CD4-positive, alpha-beta T cell treated with Interleukin-2 at 100 ng/mL for 4 hours (primary cell): ENCODE measurements at regions not wholly inside any gene's neighbourhood (a gene's known extent, or its start where the extent isn't known, plus 50 kb on each side); places are given as distances from the start of the nearest gene placed in this dataset.

ENCODE experiments used
- DNase-seq: peaks from one replicate; pipeline ENCODE4 v3.0.0-alpha.2; 2020; ENCODE audit warnings: low spot score

DNA sequence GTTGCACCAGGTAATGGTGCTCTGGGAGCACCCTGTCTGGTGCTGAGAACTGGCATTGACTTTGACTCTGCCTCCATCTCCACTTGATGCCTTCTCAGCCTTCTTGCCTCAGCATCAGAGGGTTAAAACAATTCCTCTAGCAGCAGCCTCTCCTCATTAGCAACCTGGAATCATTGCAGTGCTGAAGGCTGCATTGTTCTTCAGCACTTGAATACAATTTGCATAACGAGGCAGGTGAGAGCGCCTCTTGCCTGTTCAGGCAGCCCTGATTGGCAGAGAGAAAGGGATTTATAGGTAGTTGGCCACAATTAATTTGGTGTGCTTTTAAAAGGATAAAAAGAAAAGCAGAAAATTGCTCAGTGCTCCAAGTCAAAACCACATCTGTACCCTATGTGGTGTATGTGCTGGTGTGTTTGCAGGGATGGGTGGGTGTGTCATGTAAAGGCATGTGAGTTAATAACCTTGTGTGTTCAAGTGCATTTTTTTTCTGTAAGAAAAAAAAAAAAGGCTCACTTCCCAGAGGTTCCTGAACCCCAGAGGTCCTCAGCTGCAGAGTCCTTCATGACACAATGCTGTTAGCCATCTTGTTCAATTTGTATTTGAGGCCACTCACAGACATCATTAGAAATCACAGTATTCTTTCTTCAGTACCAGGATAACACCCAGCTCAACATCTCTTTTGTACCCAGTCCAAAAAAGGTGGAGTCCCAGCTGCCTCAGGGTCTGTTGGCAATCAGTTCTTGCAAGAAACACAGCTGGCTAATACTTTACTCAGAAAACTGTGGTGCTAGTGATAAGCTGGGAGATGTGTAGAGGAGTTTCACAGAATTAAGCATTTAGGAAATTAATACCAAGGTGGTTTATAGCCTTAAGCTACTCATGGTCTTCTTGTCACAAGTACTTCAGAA is 385.6 kb downstream of the GRIN2B start:
- DNase-seq, result no peak

DNA sequence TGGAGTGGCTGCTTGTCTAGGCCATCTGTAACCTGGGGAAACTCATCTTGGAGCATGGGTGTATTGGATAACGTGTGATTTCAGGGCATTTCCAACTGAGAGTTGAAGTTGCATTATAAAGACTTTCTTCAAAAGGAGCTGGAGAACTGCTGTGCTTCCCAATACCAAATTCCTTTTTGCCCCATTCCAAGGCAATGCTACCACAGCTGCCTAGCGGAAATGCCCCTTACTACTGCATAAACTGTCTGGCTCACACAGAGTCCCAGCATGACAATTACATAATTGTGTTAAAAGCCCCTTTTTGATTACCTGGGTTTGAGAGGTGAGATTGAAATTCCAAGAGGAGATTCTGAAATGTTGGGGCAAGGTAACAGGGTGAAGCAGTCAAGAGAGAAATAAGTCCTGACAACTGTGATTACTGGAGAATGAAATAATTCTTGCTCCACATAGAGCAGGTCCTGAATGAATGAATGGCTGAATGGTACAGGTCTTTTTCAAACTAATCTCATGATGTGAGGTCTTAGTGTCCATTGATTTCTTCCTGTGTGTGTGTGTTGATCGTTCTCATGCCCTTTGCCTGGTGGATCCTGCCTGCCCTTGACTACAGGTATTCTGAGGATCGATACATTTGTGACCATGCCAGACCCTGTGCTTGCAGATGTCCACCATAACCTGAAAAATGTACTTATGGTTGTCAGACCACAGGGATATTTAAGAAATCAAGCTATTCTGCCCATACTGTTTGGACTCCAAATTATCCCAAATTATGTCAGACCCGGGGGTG is 386.5 kb downstream of the GRIN2B start:
- no peak for DNase-seq

DNA sequence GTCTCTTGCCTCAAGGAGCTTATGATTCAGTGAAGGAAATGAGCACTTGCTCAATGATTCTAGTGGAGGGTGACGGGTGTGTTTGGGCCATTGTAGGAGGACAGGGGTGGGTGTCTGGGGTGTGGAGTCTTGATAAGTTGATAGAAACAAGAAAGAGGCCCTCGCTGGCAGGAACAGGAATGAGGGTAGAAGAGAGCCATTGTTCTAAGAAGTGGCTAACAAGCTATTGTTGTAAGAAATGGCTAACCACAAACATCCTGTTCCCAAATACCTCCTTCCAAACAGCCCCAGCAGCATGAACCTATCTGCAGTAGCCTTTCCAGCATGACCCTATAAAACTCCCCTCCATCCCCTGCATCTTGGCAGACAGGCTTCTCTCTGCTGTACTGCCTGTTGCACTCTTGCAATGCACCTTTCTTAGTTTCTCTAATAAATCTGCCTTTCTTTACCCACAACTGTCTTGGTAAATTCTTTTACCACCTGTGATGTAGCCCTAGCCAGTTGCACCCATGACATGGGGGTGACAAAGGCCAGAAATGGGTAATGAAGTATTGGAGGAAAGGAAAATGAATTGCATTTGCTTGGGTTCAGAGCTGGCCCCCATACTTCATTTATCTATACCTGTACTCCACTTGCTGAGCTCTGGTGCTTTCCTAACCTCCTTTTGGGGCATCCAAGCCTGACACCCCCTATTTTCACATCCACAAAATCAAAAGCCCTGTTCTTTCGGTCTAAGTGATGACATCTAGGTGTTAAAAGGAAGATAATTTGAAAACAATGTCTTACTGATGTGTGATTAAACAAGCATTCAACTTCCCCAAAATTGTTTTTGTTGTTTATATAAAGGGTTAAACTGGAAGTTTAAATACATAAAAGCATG is 389.1 kb downstream of the GRIN2B start:
- DNase-seq, result no peak

DNA sequence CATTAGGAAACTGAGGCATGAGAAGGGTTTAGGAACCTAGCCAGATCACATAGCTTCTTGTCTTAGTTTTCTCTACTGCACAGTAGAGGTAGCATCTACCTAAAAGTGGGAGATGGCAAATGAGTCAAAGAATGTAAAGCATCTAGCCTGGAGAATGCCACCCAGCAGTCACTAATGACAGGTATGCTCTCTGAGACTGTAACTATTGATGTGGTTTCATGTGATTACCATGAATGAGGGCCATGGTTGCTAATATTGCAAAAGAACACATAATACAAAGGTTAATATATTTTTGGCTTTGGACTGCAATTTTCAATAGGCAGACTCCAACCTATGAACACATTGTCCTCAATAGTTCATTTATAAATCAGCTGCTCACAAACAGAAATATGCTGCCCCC is 389.9 kb downstream of the GRIN2B start:
- DNase-seq, result no peak

DNA sequence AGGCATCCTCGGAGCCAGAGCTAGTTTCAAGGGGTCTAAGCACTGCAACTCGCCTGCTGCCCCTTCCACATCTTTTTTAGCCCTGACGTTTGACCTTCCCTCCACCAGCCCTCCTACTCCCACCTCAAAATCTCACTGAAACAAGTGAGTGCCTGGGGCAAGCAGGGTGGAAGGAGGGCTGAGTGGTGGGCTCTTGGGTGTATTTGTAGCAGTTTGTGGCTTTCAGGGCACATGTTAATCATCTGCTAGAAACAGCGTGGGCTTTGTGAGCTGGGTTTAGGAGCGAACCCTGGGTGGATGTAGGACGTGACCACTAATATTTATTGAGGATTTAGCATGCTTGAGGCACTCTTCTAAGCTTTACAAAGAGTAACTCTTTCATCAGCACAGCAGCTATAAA is 390.3 kb downstream of the GRIN2B start:
- no peak for DNase-seq

DNA sequence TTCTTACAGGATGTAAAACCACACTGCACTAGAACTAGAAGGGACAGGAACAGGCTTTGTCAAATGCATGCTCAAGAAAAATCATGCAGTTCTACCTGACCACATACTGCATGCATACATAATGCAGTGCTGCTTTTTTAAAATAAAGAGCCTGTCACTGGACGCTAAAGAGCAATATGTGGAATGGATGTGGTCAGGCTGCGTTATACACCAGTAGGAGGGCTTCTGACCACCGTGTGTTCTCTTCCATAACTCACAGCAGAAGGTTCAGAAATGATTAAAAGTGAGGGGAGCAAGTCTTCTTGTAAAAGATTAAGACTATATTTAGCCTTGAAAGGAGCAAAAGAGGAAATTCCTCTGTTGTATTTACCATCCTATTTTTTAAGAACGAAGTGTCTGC is 392.0 kb downstream of the EMP1 start:
- no peak for DNase-seq

DNA sequence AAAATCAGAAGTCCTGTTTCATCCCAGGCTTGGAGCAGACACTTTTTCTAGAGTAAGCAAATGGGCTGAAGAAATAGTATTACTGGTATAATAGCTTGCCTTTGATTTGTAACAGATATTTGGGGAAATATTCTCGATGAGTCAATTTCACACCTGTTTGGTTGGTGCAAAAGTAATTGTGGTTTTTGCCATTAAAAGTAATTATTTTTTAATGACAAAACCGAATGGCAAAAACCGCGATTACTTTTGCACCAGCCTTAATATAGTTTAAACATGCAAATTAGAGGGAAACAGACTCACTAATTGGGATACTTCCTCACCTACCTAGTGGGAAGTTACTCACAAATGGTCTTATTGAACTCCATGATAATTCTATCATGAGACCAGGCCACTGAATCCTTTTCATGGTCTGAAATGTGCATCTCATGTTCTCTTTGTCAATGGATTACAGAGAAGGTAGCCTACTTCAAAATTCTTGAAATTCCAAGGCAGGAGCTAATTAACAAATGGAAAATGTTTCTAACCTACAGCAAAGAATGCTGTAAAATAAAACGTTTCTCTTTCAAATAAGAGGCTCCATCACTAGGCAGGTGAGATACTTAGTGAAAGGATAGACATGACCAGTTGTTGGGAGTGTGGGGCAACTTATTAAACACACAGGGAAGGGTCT is 391.3 kb downstream of the EMP1 start:
- DNase-seq, result no peak

DNA sequence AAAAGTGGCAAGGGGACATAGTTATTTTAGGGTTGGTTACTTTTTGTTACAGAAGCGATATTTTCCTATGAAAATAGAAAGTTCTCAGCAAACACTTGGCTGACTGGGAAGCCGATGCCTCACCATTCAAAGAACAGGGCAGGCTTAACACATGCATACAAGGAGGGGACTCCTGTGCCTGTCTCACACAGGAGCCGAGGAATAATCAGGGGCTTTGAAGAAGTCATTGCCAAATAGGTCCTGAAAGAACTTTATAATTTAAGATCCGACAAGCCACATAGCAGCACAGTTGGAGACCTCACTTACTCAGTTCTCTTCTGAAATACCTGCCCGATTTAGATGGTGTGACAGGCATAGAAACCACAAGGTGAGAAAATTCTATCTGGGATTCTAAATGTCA is 389.8 kb downstream of the EMP1 start:
- no peak for DNase-seq

DNA sequence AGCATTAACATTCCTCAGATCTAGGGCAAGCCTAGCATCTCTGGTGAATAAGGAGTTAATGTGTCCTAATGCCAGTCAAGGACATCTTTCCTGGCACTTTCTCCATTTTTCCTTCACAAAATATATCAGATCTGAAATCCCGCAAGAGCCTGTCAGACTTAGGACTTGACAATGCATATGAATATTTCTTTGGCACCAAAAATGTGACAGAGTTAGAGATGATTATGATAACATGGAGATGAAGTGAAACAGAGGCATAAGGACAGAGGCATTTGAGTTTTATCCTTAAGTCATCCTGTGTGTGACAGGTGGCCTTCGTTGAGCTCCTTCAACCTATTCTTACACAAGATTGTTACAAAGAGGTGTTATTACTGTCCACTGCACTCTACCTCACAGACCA is 388.0 kb downstream of the EMP1 start:
- DNase-seq, result no peak

DNA sequence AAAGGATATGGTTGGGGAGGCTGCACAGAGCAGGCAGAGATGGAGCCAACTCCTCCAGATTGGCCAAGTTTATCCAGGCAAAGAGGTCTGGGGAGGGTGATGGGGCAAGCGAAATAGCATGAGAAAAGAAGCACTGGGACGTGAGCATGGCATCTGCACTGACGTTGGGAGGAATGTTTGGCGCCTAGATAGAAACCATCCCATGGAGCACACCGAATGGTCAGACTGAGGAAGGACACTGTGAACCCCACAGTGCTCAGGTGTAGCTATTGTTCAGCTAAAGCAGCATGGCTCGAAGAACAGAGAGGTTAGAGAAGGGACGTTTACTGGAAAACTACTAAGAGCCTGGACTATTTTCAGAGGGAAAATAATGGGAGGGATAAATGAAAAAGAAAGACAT is 387.1 kb downstream of the EMP1 start:
- no peak for DNase-seq

DNA sequence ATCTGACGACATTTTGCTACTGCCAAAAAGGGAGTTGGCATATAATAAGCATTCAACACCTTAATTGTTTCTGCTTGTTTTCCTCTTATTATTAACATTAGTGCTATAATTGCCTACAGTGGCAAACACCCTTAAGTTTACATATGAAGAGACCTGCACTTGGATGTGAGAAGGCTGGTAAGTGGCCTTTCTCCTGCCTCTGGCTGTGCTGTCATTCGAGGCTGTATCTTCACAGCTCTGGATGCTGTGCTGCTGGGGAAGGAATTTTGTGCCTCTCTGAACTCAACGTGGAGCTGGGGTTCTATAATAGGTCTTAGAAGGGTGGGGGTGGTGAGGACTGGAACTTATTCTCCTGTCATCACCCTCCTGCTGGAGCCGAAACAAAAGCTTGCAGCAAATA is 385.9 kb downstream of the EMP1 start:
- DNase-seq, result no peak

DNA sequence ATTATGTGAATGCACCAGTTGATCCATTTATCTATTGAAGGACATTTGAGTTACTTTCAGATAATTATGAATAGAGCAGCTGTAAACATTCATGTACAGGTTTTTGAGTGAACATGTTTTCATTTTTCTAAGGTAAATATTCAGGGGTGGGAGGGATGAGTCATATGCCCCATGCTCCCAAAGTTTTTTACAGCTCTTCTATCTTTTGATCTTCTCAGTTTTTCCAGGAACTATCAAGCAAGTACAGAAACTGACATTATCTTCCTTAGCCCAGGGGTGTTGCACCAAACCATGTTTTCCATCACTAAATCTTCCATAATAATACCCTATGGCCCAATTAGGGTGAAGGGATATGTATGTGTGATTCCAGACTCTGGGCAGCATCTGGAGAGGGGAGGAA is 384.5 kb downstream of the EMP1 start:
- DNase-seq, result no peak

DNA sequence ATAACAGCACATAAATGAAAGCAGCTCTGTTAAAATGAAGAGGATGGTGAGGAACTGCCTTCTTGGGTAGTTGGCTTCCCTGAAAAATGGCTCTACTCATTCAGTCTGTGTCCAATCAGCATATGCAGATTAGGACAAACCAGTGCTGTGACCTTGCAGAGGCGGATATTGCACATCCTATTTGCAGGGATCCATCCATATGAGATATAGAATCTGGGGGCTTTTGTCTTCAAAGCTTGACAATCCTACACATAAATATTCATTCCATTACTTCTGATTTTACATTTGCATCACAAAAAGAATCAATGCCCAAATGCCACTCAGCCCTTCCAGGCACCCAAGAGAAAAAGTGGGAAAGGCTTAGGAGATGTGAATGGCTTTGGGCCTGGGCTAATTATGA is 383.7 kb downstream of the EMP1 start:
- DNase-seq, result no peak

DNA sequence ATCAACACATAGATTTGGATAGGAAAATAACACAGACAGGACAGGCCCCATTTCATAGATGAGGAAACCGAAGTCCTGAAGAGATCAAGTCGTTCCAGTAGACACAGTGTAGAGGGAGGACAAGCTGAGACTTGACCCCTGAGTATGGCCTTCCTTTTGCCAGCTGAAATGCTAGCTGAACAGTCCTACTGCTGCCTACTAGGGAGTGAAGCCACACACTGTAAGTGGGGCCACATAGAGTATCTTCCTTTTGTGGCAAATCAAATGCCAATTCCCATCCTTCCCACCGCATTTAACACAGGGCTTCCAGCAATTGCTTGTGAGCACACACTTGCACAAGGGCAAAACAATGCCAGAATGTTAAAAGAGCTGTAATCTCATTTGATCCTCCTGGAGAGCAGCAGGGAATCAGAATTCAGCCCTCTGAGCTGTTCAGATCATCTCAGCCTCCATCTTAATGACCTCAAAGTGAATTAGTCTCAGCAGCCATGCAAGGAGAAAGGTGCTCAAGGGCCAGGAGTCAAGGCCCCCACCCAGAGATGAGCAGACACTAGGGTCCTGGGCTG is 380.5 kb downstream of the EMP1 start:
- no peak for DNase-seq

DNA sequence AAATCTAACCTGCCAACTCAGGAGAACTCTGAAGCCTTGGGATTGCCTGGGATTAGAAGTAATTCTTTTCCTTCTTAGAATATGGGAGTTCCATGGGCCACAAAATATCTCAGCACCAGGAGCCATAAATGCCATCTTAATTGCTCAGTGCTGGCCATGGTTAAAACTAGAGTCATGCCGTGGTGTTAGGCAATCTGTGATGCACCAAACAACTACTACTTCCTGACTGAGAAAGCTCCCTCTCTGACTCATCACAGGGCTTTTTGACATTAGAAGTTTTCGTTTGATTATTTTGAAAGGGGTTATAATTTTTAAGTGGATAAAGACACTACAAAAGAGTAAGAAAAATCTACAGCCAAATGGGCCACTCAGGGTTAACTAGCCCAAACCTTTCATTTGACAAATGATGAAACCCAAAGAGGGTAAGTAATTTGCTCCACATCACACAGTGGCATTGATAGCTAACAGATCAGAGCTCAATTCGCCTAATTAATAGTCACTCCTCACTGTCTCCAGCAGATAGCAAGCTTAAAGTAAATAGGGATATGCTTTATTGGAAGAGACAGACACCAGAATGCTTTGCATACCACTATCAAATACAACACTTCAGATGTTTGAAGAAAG is 377.3 kb downstream of the EMP1 start:
- no peak for DNase-seq

DNA sequence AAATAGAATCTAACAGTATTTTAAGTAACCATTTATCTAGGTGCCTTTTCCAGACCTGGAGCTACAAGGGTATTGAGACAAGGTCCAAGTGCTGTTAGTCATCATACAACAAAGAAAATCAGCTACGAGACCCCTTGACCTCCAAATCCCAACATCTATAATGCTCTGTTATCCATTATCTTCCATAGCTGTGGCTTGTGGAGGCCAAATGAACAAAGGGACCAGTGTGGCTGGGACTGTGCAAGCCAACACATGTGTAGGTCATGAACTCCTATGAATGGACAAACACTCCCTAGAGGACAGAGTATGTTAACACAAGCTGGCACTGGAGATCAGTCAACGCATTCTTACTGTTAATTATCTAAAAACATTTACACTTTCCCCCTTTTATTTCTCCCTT is 374.5 kb downstream of the EMP1 start:
- DNase-seq, result no peak

DNA sequence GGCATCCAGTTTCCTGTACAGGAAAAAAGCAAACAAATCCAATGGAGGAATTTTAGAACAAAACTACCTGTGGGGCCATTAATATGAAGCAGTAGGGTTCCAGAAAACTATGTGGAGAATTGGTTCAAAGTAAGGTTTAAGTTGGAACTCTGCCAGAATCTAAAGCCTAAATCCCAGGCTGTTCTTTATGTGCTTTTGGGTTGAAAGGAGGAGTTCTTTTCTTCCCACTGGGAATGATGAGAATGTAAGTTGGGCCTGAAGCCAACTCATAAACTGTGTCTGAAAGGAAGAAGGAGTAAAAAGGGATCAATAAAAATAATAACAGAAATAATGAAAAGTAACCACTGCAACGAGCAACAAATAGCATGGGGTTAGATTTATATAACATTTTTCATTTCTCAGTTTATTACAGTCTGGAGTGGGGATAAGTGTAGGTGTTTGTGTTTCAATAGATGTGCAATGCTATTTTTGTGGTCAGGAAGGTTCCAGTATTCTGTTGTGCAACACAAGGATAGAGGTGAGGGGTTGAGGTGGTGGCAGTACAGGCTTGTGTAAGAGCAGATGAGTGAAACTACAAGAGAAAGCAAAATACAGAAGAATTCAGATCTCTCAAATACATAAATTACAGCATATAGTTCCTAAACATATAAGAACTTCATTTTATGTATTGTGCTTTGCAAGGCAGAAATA is 373.6 kb downstream of the EMP1 start:
- no peak for DNase-seq

DNA sequence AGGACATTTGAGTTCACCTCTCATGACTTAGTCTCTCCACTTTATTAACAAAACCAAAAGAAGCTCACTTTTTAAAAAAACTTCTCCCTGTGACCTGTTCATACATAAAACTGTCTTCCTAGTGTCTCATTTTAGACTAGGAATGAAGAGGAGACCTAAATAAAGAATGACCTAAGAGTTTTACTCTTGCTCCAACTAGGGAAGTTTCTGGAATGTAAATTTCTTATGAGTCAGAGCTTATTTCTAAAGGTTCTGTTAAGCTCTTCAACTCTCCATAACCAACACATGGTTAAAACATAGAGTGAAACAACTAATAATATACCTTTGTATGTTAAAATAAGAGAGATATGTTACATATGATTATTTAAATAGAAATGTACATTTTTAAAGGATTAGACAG is 369.8 kb downstream of the EMP1 start:
- DNase-seq, result no peak

DNA sequence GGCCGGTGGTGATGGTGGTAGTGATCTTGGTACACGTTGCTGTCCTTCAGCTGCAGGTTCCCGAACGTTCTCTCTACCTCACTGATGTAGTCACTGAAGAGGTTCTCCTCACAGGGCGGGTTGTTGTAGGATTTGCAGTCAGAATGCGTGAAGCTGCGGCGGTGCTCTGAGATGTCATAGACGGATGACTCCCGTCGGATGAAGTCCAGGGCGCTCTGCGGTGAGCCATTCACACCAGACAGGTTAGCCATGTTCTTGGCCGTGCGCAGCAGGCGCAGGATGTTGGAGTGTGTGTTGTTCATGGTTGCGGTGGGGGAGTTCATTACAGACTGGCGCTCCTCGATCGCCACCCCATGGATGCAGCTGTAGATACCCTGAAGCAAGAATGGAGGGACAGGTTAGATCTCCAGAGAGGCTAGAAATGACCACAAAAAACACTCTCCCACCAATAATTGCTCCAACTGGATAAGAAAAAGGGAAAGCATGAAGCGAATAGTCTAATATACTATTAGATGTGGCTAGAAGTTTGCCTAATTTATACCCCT is 367.8 kb downstream of the EMP1 start:
- DNase-seq, result no peak

DNA sequence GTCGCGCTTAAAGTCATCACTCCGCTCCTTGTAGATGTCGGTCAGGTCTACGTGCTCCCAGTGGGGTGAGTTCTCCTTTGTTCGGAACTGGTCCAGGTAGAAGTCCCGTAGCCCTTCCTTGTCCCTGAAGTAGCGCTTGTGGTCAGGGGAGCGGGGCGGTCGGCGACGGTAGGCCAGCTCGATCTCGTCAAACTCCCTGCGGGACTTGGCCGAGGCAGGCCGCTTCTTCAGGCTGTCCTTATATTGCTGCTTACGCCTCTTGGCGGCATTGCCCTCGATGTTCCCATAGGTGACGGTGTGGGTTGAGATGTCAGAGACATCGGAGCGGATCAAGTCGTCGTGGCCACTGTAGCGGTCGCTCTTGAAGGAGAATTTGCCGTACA is 367.2 kb downstream of the EMP1 start:
- no peak for DNase-seq
